ENCODE measurements at regions not wholly inside any gene's neighbourhood (a gene's known extent, or its start where the extent isn't known, plus 50 kb on each side); places are given as distances from the start of the nearest gene placed in this dataset.
"Not testable (repeated sequence)": the region's sequence is repeated elsewhere in the genome, so short reads cannot be mapped to it uniquely, and the experiment has no call there.

- not testable (repeated sequence) for H3K27me3 ChIP-seq (ENCODE audit: low read depth, low read length); H3K36me3 ChIP-seq (ENCODE audit: control insufficient read depth in 1 of 2, insufficient read depth in 2 of 2, low read length in 2 of 2); H3K9me3 ChIP-seq (ENCODE audit: control insufficient read depth in 1 of 2, low read length in 2 of 2); H3K4me1 ChIP-seq (ENCODE audit: control insufficient read depth in 1 of 2, insufficient read depth in 2 of 2, low read length in 2 of 2); H3K4me3 ChIP-seq (ENCODE audit: low read depth in 1 of 2, low read length in 2 of 2); H3K27ac ChIP-seq (ENCODE audit: low read length)
These were observed 370.2 kb upstream of the GRM7 start for GRCh38 chr3:6490487-6491327.

- no peaks in the 10 kb centered on the region for H3K9me3 ChIP-seq (ENCODE audit: control insufficient read depth in 1 of 2, low read length in 2 of 2)
- no peaks in the 10 kb centered on the region for H3K27me3 ChIP-seq (ENCODE audit: low read depth, low read length)
- no peak overlapping the region for H3K27ac ChIP-seq (ENCODE audit: low read length)
- no peak overlapping the region for H3K4me3 ChIP-seq (ENCODE audit: low read depth in 1 of 2, low read length in 2 of 2)
- H3K36me3 ChIP-seq (ENCODE audit: control insufficient read depth in 1 of 2, insufficient read depth in 2 of 2, low read length in 2 of 2): no peaks in the 10 kb centered on the region
- no peaks in the 10 kb centered on the region for H3K4me1 ChIP-seq (ENCODE audit: control insufficient read depth in 1 of 2, insufficient read depth in 2 of 2, low read length in 2 of 2)
These were observed 369.1 kb upstream of the GRM7 start for GRCh38 chr3:6491768-6492167.

GRCh38 chr3:6492306-6492705 is 368.6 kb upstream of the GRM7 start:
- Histone ChIP-seq H3K4me1 (ENCODE audit: control insufficient read depth in 1 of 2, insufficient read depth in 2 of 2, low read length in 2 of 2) (no peaks in the 10 kb centered on the region), H3K4me3 (ENCODE audit: low read depth in 1 of 2, low read length in 2 of 2) (no peak overlapping the region), H3K27ac (ENCODE audit: low read length) (no peak overlapping the region), H3K36me3 (ENCODE audit: control insufficient read depth in 1 of 2, insufficient read depth in 2 of 2, low read length in 2 of 2) (no peaks in the 10 kb centered on the region), H3K27me3 (ENCODE audit: low read depth, low read length) (no peaks in the 10 kb centered on the region), H3K9me3 (ENCODE audit: control insufficient read depth in 1 of 2, low read length in 2 of 2) (no peaks in the 10 kb centered on the region)

GRCh38 chr3:6498944-6499343 is 362.0 kb upstream of the GRM7 start:
- H3K36me3 ChIP-seq (ENCODE audit: control insufficient read depth in 1 of 2, insufficient read depth in 2 of 2, low read length in 2 of 2); H3K27me3 ChIP-seq (ENCODE audit: low read depth, low read length); H3K4me3 ChIP-seq (ENCODE audit: low read depth in 1 of 2, low read length in 2 of 2): not testable (repeated sequence)

GRCh38 chr3:6504347-6504746 is 356.6 kb upstream of the GRM7 start:
- Histone ChIP-seq H3K27me3 (ENCODE audit: low read depth, low read length) (no peaks in the 10 kb centered on the region), H3K4me3 (ENCODE audit: low read depth in 1 of 2, low read length in 2 of 2) (no peak overlapping the region), H3K4me1 (ENCODE audit: control insufficient read depth in 1 of 2, insufficient read depth in 2 of 2, low read length in 2 of 2) (no peaks in the 10 kb centered on the region), H3K27ac (ENCODE audit: low read length) (no peak overlapping the region), H3K9me3 (ENCODE audit: control insufficient read depth in 1 of 2, low read length in 2 of 2) (no peaks in the 10 kb centered on the region), H3K36me3 (ENCODE audit: control insufficient read depth in 1 of 2, insufficient read depth in 2 of 2, low read length in 2 of 2) (no peaks in the 10 kb centered on the region)

More at GRCh38 chr3:6498944-6499343, 362.0 kb upstream of the GRM7 start:
- H3K4me1 ChIP-seq (ENCODE audit: control insufficient read depth in 1 of 2, insufficient read depth in 2 of 2, low read length in 2 of 2); H3K9me3 ChIP-seq (ENCODE audit: control insufficient read depth in 1 of 2, low read length in 2 of 2); H3K27ac ChIP-seq (ENCODE audit: low read length): not testable (repeated sequence)

- no peak overlapping the region for H3K27ac ChIP-seq (ENCODE audit: low read length)
- no peaks in the 10 kb centered on the region for H3K4me1 ChIP-seq (ENCODE audit: control insufficient read depth in 1 of 2, insufficient read depth in 2 of 2, low read length in 2 of 2)
These were observed 356.1 kb upstream of the GRM7 start for GRCh38 chr3:6504834-6505233.

GRCh38 chr3:6508410-6508759 is 352.5 kb upstream of the GRM7 start:
- H3K36me3 ChIP-seq (ENCODE audit: control insufficient read depth in 1 of 2, insufficient read depth in 2 of 2, low read length in 2 of 2): no peaks in the 10 kb centered on the region
- no peaks in the 10 kb centered on the region for H3K9me3 ChIP-seq (ENCODE audit: control insufficient read depth in 1 of 2, low read length in 2 of 2)
- no peaks in the 10 kb centered on the region for H3K27me3 ChIP-seq (ENCODE audit: low read depth, low read length)
- no peaks in the 10 kb centered on the region for H3K4me1 ChIP-seq (ENCODE audit: control insufficient read depth in 1 of 2, insufficient read depth in 2 of 2, low read length in 2 of 2)
- no peak overlapping the region for H3K27ac ChIP-seq (ENCODE audit: low read length)
- no peak overlapping the region for H3K4me3 ChIP-seq (ENCODE audit: low read depth in 1 of 2, low read length in 2 of 2)

More at GRCh38 chr3:6504834-6505233, 356.1 kb upstream of the GRM7 start:
- Histone ChIP-seq H3K9me3 (ENCODE audit: control insufficient read depth in 1 of 2, low read length in 2 of 2) (no peaks in the 10 kb centered on the region), H3K4me3 (ENCODE audit: low read depth in 1 of 2, low read length in 2 of 2) (no peak overlapping the region), H3K27me3 (ENCODE audit: low read depth, low read length) (no peaks in the 10 kb centered on the region), H3K36me3 (ENCODE audit: control insufficient read depth in 1 of 2, insufficient read depth in 2 of 2, low read length in 2 of 2) (no peaks in the 10 kb centered on the region)

GRCh38 chr3:6509576-6509975 is 351.3 kb upstream of the GRM7 start:
- H3K4me3 ChIP-seq (ENCODE audit: low read depth in 1 of 2, low read length in 2 of 2): no peak overlapping the region
- H3K27me3 ChIP-seq (ENCODE audit: low read depth, low read length): no peaks in the 10 kb centered on the region
- no peaks in the 10 kb centered on the region for H3K36me3 ChIP-seq (ENCODE audit: control insufficient read depth in 1 of 2, insufficient read depth in 2 of 2, low read length in 2 of 2)
- H3K9me3 ChIP-seq (ENCODE audit: control insufficient read depth in 1 of 2, low read length in 2 of 2): no peaks in the 10 kb centered on the region
- H3K27ac ChIP-seq (ENCODE audit: low read length): no peak overlapping the region
- H3K4me1 ChIP-seq (ENCODE audit: control insufficient read depth in 1 of 2, insufficient read depth in 2 of 2, low read length in 2 of 2): no peaks in the 10 kb centered on the region

- H3K36me3 ChIP-seq (ENCODE audit: control insufficient read depth in 1 of 2, insufficient read depth in 2 of 2, low read length in 2 of 2): no peaks in the 10 kb centered on the region
- no peaks in the 10 kb centered on the region for H3K27me3 ChIP-seq (ENCODE audit: low read depth, low read length)
- no peaks in the 10 kb centered on the region for H3K9me3 ChIP-seq (ENCODE audit: control insufficient read depth in 1 of 2, low read length in 2 of 2)
- H3K4me3 ChIP-seq (ENCODE audit: low read depth in 1 of 2, low read length in 2 of 2): no peak overlapping the region
- no peak overlapping the region for H3K27ac ChIP-seq (ENCODE audit: low read length)
- no peaks in the 10 kb centered on the region for H3K4me1 ChIP-seq (ENCODE audit: control insufficient read depth in 1 of 2, insufficient read depth in 2 of 2, low read length in 2 of 2)
These were observed 350.2 kb upstream of the GRM7 start for GRCh38 chr3:6510713-6511112.

GRCh38 chr3:6512172-6512800 is 348.6 kb upstream of the GRM7 start:
- Histone ChIP-seq H3K36me3 (ENCODE audit: control insufficient read depth in 1 of 2, insufficient read depth in 2 of 2, low read length in 2 of 2) (no peaks in the 10 kb centered on the region), H3K4me1 (ENCODE audit: control insufficient read depth in 1 of 2, insufficient read depth in 2 of 2, low read length in 2 of 2) (no peaks in the 10 kb centered on the region), H3K27ac (ENCODE audit: low read length) (no peak overlapping the region), H3K4me3 (ENCODE audit: low read depth in 1 of 2, low read length in 2 of 2) (no peak overlapping the region), H3K9me3 (ENCODE audit: control insufficient read depth in 1 of 2, low read length in 2 of 2) (no peaks in the 10 kb centered on the region), H3K27me3 (ENCODE audit: low read depth, low read length) (no peaks in the 10 kb centered on the region)

- Histone ChIP-seq H3K4me1 (ENCODE audit: control insufficient read depth in 1 of 2, insufficient read depth in 2 of 2, low read length in 2 of 2) (no peaks in the 10 kb centered on the region), H3K27ac (ENCODE audit: low read length) (no peak overlapping the region), H3K27me3 (ENCODE audit: low read depth, low read length) (no peaks in the 10 kb centered on the region), H3K4me3 (ENCODE audit: low read depth in 1 of 2, low read length in 2 of 2) (no peak overlapping the region), H3K36me3 (ENCODE audit: control insufficient read depth in 1 of 2, insufficient read depth in 2 of 2, low read length in 2 of 2) (no peaks in the 10 kb centered on the region), H3K9me3 (ENCODE audit: control insufficient read depth in 1 of 2, low read length in 2 of 2) (no peaks in the 10 kb centered on the region)
These were observed 344.8 kb upstream of the GRM7 start for GRCh38 chr3:6516143-6516542.

GRCh38 chr3:6516694-6517093 is 344.2 kb upstream of the GRM7 start:
- no peak overlapping the region for H3K27ac ChIP-seq (ENCODE audit: low read length)
- H3K4me1 ChIP-seq (ENCODE audit: control insufficient read depth in 1 of 2, insufficient read depth in 2 of 2, low read length in 2 of 2): no peaks in the 10 kb centered on the region
- no peak overlapping the region for H3K4me3 ChIP-seq (ENCODE audit: low read depth in 1 of 2, low read length in 2 of 2)
- H3K9me3 ChIP-seq (ENCODE audit: control insufficient read depth in 1 of 2, low read length in 2 of 2): no peaks in the 10 kb centered on the region
- no peaks in the 10 kb centered on the region for H3K36me3 ChIP-seq (ENCODE audit: control insufficient read depth in 1 of 2, insufficient read depth in 2 of 2, low read length in 2 of 2)
- H3K27me3 ChIP-seq (ENCODE audit: low read depth, low read length): no peaks in the 10 kb centered on the region
